ENCODE measurements at regions not wholly inside any gene's neighbourhood (a gene's known extent, or its start where the extent isn't known, plus 50 kb on each side); places are given as distances from the start of the nearest gene placed in this dataset.
A peak's percentile ranks its signal among the peaks of the same experiment; 100 is the strongest.

GRCh38 chr6:22656706-22657351 is 87.5 kb downstream of the HDGFL1 start:
- no peaks in the 10 kb centered on the region for H4K20me1 ChIP-seq (ENCODE audit: insufficient read depth, low read length)
- ATAC-seq (ENCODE audit: insufficient read depth, low read depth) (no peak), DNase-seq (no peak)
- H3K4me2 ChIP-seq (ENCODE audit: insufficient read depth, low read length): no peak overlapping the region
- H3K36me3 ChIP-seq (ENCODE audit: insufficient read depth, low read length): no peaks in the 10 kb centered on the region
- no peaks in the 10 kb centered on the region for H3K79me2 ChIP-seq (ENCODE audit: insufficient read depth, low read length)
- no peak overlapping the region for H3K9ac ChIP-seq (ENCODE audit: low read depth, low read length)
- H3K27me3 ChIP-seq (ENCODE audit: insufficient read depth, low read length, poor library complexity): no peaks in the 10 kb centered on the region
- no peak overlapping the region for H3K4me3 ChIP-seq (ENCODE audit: low read depth in 1 of 2, low read length in 2 of 2)
- no peaks in the 10 kb centered on the region for H3K4me1 ChIP-seq (ENCODE audit: insufficient read depth, low read length)
- H3K9me3 ChIP-seq (ENCODE audit: insufficient read depth, low read length, severe bottlenecking): no peaks in the 10 kb centered on the region
- TF ChIP-seq, protein P1, sequence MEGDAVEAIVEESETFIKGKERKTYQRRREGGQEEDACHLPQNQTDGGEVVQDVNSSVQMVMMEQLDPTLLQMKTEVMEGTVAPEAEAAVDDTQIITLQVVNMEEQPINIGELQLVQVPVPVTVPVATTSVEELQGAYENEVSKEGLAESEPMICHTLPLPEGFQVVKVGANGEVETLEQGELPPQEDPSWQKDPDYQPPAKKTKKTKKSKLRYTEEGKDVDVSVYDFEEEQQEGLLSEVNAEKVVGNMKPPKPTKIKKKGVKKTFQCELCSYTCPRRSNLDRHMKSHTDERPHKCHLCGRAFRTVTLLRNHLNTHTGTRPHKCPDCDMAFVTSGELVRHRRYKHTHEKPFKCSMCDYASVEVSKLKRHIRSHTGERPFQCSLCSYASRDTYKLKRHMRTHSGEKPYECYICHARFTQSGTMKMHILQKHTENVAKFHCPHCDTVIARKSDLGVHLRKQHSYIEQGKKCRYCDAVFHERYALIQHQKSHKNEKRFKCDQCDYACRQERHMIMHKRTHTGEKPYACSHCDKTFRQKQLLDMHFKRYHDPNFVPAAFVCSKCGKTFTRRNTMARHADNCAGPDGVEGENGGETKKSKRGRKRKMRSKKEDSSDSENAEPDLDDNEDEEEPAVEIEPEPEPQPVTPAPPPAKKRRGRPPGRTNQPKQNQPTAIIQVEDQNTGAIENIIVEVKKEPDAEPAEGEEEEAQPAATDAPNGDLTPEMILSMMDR (IDR thresholded peaks at IDR 0.05; ENCODE audit: borderline replicate concordance, extremely low read depth, low read length, poor library complexity, severe bottlenecking): no peak
- no peak for TF ChIP-seq EZH2 (IDR thresholded peaks at IDR 0.05; ENCODE audit: borderline replicate concordance, low read depth, low read length, severe bottlenecking)
- no peak overlapping the region for H3K27ac ChIP-seq (ENCODE audit: low read length)
- H2AFZ ChIP-seq (ENCODE audit: low read depth, low read length): no peak overlapping the region

DNA sequence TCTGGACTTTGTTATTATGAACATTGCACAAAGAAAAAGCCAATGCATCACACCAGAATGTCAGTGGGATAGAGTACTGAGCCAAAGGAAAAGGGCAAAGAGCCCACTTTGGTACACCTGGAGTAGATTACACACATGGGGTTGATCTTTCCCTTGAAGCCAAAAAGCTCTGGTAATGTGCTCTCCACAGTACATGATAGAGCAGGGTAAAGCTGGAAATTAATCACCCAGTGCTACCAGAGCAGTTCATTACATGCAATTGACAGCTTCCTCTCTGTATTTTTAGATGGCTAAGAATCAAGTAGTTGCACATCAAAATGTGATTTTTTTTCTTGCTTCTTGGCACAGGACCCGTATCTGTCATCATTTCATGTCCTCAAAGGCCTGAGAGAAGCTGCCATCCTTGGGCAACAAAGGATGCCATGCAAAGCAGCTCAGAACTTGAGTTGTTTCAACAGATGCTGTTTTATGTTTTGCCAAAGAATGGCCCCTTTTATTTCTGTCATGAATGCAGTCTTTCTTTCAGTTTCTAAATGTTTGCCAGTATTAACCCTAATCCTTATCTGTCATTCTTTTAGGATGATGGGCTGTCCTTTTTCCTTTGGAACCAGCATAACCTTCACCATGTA is 88.1 kb downstream of the HDGFL1 start:
- H4K20me1 ChIP-seq (ENCODE audit: insufficient read depth, low read length): no peaks in the 10 kb centered on the region
- no peak overlapping the region for H3K4me3 ChIP-seq (ENCODE audit: low read depth in 1 of 2, low read length in 2 of 2)
- H3K9ac ChIP-seq (ENCODE audit: low read depth, low read length): no peak overlapping the region
- H2AFZ ChIP-seq (ENCODE audit: low read depth, low read length): no peak overlapping the region
- DNase-seq (no peak), ATAC-seq (ENCODE audit: insufficient read depth, low read depth) (0 out of 3 replicates have a peak, but pooled peaks have one; percentile 14)
- H3K27ac ChIP-seq (ENCODE audit: low read length): no peak overlapping the region
- H3K9me3 ChIP-seq (ENCODE audit: insufficient read depth, low read length, severe bottlenecking): no peaks in the 10 kb centered on the region
- no peaks in the 10 kb centered on the region for H3K36me3 ChIP-seq (ENCODE audit: insufficient read depth, low read length)
- no peaks in the 10 kb centered on the region for H3K27me3 ChIP-seq (ENCODE audit: insufficient read depth, low read length, poor library complexity)
- TF ChIP-seq, protein P1 (IDR thresholded peaks at IDR 0.05; ENCODE audit: borderline replicate concordance, extremely low read depth, low read length, poor library complexity, severe bottlenecking): no peak
- no peak for TF ChIP-seq EZH2 (IDR thresholded peaks at IDR 0.05; ENCODE audit: borderline replicate concordance, low read depth, low read length, severe bottlenecking)
- H3K4me1 ChIP-seq (ENCODE audit: insufficient read depth, low read length): no peaks in the 10 kb centered on the region
- H3K4me2 ChIP-seq (ENCODE audit: insufficient read depth, low read length): no peak overlapping the region
- H3K79me2 ChIP-seq (ENCODE audit: insufficient read depth, low read length): no peaks in the 10 kb centered on the region

DNA sequence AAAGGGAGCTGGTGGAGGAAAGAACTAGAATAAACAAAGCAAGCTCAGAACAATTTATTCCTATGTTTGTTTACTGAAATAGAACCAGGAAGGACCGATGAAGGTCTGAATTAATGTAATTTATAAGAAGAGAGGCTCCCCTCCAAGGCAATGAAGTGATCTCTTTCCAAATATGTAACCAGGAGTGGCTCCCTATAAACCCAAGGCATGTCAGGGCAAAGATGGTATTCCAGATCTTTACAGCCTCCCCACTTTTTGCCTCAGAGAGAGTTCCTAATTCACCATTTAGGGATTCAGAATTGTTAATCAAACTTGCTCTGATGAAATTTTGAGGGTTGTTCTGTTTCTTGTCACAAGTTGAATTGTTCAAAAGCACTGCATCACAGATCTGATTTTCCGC is 88.8 kb downstream of the HDGFL1 start:
- TF ChIP-seq EZH2 (IDR thresholded peaks at IDR 0.05; ENCODE audit: borderline replicate concordance, low read depth, low read length, severe bottlenecking): no peak
- TF ChIP-seq, protein P1 (IDR thresholded peaks at IDR 0.05; ENCODE audit: borderline replicate concordance, extremely low read depth, low read length, poor library complexity, severe bottlenecking): no peak
- DNase-seq: no peak
- H3K27me3 ChIP-seq (ENCODE audit: insufficient read depth, low read length, poor library complexity): no peaks in the 10 kb centered on the region
- H3K9ac ChIP-seq (ENCODE audit: low read depth, low read length): no peak overlapping the region
- H3K4me3 ChIP-seq (ENCODE audit: low read depth in 1 of 2, low read length in 2 of 2): no peak overlapping the region
- no peak overlapping the region for H3K27ac ChIP-seq (ENCODE audit: low read length)
- no peak overlapping the region for H2AFZ ChIP-seq (ENCODE audit: low read depth, low read length)
- no peak overlapping the region for H3K4me2 ChIP-seq (ENCODE audit: insufficient read depth, low read length)
- no peaks in the 10 kb centered on the region for H3K9me3 ChIP-seq (ENCODE audit: insufficient read depth, low read length, severe bottlenecking)
- H4K20me1 ChIP-seq (ENCODE audit: insufficient read depth, low read length): no peaks in the 10 kb centered on the region
- ATAC-seq (ENCODE audit: insufficient read depth, low read depth): no peak
- H3K4me1 ChIP-seq (ENCODE audit: insufficient read depth, low read length): no peaks in the 10 kb centered on the region
- no peaks in the 10 kb centered on the region for H3K79me2 ChIP-seq (ENCODE audit: insufficient read depth, low read length)
- no peaks in the 10 kb centered on the region for H3K36me3 ChIP-seq (ENCODE audit: insufficient read depth, low read length)

Measured in DND-41 (cell line).